ENCODE measurements at regions not wholly inside any gene's neighbourhood (a gene's known extent, or its start where the extent isn't known, plus 50 kb on each side); places are given as distances from the start of the nearest gene placed in this dataset.

DNA sequence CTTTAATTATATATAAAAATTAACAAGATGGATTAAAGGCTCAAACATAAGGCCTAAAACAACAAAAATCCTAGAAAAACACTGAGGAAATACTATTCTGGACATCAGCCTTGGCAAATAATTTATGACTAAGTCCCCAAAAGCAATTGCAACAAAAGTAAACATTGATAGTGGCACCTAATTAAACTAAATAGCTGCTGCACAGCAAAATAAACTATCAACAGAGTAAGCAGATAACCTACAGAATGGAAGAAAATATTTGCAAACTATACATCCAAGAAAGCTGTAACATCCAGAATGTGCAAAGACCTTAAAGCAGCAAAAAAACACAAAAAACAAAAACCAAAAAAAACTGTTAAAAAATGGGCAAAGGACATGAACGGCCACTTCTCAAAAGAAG is 384.0 kb upstream of the SEMA3D start:
- no peak for DNase-seq (ENCODE audit: low spot score)

DNA sequence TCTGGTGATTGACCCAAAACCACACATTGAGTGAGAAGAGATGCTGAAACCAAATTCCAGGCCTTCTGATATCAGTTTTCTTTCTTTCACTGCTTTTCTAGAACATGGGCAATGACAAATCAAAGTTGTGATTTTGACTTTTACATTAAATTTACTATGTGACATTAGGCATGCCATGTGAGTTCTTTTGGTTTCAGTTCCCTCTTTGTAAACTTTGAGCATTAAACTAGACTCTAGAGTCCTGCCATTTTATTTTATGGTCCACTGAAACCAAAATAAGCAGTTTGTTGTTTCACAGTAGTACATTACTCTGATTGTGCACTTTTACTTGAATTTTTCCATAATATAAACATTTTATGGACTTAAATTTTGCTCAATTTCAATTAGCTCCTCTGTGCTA is 381.1 kb upstream of the SEMA3D start:
- DNase-seq (ENCODE audit: low spot score) = no peak

DNA sequence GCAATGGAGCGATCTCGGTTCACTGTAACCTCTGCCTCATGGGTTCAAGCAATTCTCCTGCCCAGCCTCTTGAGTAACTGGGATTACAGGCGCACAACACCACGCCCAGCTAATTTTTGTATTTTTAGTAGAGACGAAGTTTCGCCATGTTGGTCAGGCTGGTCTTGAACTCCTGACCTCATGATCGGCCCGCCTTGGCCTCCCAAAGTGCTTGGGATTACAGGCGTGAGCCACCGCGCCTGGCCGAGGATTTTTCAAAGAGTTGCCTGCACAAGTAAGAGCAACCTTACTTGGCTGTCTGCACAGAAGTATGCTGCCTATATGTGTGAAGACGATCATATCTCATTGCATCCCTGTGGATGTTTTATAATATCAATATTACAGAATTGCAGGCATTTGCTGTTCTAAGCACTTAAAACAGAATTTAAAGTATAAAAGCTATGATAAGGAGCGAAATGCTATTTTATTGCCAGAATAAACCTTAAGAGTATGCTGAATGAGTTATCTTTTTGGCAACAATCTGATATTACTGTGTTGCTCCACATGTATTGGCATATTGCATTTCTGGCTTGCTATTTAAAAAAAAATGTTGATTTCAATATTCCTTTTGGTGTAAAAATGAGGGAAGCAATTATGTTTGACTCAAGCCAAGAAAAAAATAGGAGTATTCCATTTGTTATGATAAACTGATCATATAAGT is 379.4 kb upstream of the SEMA3D start:
- DNase-seq (ENCODE audit: low spot score) = no peak

DNA sequence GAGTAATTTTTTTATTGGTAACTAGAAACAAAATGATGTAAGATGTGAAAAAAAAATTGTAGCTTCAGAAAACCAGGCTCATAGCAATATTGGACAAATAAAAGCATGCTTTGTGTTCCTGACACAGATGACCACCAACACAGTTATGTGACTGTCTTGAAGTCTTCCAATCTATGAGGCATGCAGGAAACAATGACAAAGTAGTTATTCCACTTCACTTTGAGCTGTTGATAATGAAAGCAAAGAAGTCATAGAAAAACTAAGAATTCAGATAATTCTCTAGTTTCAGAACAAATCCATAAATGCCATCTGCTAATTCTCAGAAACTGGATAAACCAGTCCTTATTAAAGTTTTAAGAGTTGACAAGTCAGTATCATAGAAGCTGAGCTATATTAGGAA is 378.4 kb upstream of the SEMA3D start:
- no peak for DNase-seq (ENCODE audit: low spot score)

DNA sequence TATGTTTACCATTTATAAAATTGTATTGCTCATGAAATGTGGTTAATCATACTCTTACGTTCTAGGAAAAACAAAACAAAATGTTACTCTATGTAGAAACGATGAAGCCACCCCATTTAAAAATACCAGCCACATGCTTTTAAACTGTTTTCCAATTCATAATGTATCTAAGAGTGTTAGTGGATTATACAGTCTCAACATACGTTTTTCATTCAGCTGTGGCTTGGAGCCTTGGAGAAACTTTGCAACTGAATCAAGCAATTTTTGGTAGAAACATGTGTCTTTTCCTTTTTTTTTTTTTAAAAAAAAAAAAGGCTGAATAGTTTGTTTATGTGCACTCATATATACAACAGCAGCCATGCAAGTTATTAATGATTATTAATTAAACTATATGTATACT is 378.0 kb upstream of the SEMA3D start:
- DNase-seq (ENCODE audit: low spot score) = no peak

DNA sequence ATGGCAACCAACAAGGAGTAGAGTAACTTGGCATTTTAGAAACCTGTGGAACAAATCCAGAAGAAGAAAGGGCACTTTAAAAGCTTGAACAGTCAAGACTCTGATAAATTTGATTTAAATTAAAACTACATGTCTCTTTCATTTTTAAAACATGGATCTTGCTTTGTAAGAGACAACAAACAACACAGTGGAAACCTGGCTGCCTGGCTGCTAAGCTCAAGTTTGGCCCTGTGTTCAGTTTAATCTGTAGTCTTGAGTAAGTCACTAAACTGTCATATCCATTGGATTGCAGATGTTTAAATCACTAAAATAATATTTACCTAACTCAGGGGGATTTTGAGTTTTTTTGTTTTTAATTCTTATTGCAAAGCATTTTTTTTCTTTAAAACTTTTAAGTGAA is 374.9 kb upstream of the SEMA3D start:
- DNase-seq (ENCODE audit: low spot score) = no peak

DNA sequence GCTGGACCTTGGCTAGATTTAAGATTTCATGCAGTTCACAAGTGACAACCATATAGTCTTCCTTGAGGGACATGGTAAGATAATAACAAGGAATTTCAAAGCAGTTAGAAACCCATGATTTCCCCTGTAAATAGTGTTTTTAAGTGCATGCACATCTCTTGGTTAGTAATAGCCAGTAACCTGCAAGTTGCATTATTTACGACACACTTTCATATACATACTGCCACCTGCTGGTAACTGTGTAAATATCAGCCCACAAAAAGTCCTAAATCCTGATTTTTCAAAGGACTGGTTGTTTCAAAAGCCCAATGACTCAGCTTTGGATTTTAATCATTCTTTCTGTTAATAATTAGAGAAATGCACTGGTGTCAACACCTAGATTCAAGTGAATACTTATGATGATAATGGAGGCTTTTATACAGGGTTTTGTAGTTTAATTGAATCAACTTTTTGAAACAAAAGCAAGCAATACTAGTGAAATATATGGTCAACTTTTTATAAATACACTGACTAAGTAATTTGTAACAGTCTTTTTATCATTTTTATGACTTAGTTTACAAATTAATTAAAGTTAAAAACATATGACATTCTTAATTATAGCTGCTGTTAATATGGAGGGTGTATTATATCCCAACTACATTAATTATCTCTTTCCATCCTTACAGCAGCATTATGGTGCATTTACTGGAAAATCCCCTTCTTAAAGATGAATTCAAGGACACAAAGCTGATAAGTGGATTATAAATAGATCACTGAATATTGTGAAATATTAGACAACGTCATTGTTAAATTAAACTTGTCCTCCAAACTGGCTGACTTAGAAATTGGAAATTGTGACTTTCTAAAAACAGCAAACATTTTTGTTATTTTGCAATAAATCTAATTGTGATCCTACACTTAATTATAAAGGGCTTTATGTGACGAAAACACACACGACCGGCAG is 367.7 kb upstream of the SEMA3D start:
- peak; percentile 76 for DNase-seq (ENCODE audit: low spot score)

DNA sequence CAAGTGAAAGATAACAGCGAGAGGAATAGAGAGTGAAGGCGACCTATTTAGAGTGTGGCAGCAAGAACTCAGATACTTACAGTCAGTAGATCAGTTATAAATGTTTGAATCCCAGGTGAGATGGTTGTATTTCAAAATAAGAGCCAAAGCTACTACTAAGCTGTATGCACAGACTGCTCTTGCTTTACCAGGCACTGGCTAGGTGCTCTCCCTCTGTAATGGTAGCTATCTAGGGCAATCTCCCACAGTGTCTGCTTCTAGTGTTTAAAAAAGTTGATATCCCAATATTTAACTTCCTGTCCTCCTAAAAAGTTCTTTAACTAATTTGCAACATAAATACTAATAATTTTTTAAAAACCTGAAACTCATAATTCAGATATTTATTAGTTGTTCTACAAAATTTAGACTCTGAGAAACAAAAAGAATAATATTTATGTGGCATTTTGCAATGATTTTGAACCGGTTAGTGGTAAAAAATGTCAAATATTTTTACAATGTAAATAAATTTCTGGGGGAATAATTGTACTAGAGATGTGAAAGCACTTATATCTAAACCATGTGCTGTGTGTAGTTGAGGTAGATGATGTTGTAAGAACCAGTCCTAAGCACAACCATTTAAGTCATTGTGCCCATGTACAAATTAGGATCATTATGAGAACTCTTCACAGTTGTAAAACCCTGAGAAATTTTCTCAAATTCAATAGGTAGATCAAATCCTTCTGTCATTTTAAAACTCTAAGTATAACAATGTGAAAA is 349.3 kb upstream of the SEMA3D start:
- DNase-seq (ENCODE audit: low spot score) = no peak

DNA sequence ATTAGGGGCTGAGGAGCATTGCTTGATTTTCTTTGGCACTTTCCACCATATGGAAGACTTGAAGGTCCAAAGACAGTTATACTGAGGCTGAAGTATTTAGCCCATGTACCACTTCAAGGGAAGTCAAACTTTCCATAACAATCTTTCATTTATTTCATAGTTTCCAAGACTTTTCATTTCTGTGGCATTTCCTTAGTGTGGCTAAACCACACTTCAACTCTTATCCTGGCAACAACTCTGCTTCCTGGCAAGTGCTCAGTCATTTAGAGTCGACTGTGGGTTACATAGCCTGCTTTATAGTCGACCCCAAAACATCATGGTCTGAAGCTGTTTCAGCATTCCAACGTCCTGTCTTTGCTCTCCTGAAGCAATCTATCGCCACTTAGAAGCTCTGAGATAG is 343.0 kb upstream of the SEMA3D start:
- no peak for DNase-seq (ENCODE audit: low spot score)

DNA sequence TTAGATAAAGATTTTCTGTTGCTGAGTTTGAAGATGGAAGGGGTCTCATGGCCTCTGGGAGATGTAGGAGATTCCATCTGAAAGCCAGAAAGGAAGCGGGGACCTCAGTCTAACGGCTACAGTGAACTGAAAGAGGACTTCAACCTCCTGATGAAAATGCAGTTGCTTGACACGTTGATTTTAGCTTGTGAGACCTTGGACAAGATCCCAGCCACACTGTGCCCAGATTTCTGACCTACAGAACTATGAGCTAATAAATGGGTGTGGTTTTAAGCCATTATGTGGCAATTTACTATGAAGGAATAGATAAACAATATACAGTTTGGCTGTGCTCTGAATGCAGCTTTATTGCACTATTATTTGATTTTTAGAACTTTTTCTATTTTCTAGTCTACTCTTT is 342.3 kb upstream of the SEMA3D start:
- no peak for DNase-seq (ENCODE audit: low spot score)

DNA sequence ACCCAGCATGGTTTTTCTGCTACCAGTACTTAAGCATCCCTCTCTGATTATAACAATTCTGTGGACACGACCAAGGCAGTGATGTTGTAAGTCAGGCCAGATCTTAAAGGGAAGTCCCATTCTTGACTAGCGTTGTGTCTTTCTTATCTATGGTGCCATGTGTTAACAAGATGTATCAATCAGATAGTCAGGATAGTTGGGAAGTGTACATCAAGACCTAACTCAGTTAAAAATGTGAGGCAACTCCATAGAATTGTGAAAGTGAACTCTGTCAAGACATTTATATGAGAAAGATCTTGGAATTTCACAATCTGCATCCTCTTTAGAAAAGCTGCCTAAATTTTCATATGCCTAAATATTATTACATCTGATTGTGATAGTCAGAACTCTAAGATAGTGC is 341.7 kb upstream of the SEMA3D start:
- no peak for DNase-seq (ENCODE audit: low spot score)

DNA sequence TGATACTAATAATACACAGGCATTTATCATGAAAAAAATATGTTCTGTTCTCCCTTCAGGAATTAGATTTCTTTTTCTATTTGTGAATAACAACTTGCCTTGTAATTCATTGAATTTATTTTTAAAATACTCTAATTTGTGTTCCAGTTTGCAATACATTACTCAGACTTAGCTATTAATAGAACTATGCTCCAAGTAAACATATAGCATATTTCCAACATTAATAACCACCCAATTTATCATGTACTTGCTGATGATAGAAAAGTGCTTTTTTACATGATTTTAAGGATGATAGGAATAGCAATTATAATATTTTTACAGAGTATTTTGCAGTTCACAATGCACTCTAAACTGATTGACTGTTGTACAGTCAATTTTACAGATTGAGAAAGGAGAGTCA is 338.8 kb upstream of the SEMA3D start:
- DNase-seq (ENCODE audit: low spot score) = no peak

DNA sequence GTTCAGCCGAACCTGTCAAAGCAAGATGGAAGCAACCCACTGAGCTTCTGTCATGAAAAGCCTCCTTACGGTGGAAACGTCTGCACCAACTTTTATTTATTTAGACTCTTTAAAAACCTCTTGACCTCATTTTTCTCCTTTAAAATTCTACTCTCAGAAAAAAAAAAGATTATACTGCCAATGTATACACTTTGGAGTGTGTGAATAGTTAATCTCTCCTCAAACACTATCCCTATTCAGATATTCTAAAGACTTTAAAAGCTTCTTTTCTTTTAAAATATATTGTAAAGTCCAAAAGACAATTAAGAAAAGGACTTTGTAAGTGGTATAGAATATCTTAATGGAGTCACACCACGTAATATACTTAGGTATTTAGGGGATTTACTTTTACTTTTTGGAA is 335.2 kb upstream of the SEMA3D start:
- no peak for DNase-seq (ENCODE audit: low spot score)

DNA sequence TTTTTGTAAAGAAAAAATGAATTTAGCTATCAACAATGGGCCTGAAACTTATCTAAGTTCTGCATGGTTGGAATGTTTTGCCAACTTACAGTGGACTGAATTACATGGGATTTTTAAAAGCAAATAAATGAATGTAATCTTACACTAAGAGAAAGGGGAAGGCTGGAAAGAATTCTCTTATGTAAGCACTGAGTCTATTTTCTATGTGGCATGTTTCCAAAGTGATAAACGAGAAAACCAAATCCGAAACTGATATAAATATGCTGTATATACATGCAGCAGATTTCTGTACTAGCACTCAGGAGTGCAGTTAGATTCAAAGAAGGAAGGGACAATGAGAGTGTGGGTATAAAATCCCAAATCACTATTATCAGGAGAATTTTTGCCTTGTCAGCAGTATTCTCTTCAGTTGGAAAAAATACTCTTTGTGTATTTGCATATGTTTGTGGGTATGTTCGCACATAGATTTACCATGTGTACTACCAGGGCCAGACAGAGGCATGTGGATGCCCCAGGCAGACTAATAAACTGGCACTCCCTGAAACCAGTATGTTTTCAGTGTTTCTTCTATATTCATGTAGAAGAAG is 334.3 kb upstream of the SEMA3D start:
- DNase-seq (ENCODE audit: low spot score) = no peak

DNA sequence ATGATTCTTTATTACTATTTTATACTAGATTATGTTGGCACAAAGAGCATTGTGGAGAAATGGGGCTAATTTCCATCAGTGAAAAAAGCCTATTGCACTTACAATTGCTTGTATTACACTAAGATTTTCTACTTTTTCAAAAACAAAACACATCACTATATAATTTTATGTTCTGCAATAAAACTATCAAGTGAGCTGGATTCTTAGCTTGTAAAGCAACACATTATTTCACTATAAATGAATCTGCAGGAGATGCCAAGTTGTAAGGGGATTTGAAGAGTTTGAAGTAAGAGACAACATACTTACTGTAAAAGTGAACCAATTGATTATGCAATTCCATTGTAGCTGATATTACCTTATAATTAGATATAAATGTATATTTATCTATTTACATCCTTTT is 333.3 kb upstream of the SEMA3D start:
- DNase-seq (ENCODE audit: low spot score) = no peak

DNA sequence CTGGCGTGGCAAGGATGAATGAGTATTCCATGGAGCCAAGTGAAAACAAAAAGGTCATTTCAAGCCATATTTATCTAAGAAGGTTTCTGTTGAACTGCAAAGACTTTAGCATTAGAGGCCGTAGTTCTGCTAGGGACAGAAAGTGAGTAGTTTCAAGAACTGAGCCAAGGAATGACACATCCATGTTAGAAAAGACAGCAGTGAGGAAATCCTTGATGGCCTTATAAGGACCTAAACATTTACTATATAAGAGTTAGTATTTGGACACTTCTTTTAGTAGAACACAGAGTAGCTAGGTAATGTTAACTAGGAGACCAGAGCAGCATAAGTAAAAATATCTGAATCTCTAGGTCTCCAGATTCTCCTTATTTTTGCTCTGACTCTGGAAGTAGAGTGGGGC is 329.8 kb upstream of the SEMA3D start:
- DNase-seq (ENCODE audit: low spot score) = no peak

DNA sequence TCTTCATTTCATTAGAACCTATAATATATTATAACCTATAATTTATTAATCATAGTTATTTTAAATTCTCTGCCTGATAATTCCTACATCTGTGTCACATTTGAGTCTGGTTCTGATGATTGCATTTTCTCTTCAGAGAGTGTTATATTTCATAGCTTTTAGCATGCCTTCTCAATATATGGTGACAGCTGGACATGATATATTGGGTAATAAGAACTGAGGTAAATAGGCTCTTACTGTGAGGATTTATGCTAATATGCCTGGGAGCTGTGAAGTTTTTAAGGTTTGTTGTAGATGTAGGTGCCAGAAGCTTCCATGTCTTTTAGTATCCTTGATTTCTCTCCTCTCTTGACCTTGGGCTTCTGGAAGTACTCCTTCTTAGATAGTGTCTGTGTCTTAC is 325.9 kb upstream of the SEMA3D start:
- no peak for DNase-seq (ENCODE audit: low spot score)

DNA sequence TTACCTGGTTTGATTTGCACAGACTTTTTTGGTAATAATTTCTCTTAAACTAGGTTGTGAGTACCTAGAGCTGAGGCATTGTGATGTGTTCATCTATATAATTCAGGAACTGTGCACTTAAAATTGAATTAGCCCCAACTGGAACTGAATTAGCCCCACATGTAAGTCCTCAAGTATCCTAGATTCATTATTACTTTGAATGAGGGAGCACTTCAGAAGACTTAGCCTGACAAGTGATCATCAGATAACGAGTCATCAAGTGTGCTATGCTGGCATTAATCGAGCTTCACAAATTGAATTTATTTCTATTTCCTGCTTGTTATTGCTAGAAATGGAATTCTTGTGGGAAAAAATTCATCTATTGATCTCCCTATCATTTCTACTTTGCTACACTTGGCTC is 323.4 kb upstream of the SEMA3D start:
- no peak for DNase-seq (ENCODE audit: low spot score)

DNA sequence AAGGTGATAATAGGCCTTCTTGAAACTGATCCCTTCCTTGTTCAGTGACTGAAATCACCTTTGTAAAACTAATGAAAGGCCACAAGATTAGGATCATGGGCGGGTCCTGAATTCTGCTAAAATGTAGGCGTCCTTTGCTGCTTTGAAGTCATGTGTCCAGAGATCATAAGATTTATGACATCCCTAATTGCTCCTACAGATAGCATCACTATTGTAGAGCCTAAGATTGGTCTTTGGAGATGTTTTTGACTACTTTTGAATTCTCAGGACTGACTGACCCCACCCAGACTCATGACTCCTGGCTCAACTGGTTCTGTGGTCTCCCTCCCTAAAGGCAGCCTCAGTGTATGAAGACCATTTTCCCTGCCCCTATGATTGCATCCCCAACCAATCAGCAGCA is 322.6 kb upstream of the SEMA3D start:
- DNase-seq (ENCODE audit: low spot score) = no peak

DNA sequence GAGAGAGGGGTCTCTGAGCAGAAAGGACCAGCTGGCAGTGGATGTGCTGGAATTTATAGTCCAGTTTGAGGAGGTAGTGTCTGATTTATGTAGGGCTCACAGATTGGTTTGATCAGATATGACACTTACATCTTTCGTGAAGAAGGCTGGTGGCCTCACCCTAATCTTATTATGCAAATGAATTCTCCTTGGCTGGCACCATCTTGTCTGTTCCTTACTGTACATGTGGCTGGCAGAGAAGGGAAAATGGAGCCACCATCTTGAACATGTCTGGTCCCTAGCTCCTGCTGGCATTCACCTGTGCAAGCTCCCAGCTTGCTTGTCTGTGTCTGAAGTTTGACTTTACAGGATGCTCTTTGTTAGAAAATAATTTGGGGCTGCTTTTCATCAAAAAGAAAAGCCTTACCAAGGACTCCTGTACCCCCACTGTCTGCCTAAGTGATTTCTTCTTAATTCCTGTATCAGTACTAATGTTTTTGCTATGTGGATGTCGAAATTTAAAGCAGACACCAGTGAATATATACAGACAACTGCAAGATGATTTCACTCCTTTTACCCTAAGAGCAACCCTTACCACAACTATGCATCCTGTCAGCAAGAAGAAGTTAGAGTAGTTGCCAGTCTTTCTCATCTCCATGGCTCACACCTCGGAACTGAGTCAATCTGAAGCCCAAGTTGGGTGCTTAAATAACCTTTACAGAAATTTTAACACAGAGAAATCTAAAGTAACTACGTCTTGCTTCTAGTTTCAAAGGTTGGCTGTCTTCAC is 322.0 kb upstream of the SEMA3D start:
- no peak for DNase-seq (ENCODE audit: low spot score)

DNA sequence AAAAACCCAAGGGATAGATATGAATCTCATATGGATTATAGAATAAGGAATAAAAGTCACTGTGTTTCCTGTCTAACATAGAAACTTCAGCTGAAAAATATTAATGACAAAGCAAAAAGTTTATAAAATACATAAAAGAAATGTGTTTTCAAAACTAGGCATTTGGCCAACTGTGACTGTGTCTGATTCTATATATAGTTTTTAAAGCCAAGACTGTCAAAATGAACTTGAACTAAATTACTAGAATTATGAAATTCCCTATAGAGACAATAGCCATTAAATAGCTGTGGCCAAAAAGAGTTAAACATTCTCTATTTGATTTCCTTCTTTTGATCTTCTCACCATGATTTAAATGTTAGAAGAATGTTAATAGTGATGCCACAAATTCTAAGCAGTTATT is 311.2 kb upstream of the SEMA3D start:
- DNase-seq (ENCODE audit: low spot score) = no peak

DNA sequence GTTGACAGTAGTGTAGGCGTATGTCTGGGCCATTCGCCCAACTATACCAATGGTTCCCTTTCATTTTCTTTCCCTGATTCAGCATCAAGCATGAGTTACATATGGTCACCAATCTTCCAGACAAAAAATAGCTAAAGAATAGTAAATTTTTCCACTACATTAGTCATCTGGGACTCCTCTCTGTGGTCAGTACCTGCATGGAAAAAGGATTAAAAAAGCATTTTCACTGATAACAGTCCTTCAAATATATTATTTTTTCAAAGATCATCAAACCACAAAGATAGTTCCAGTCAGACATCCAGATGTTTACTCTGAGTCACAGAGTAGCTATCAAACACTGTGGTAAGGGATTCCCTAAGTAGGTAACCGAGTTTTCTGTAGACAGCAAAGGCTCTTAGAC is 302.6 kb upstream of the SEMA3D start:
- no peak for DNase-seq (ENCODE audit: low spot score)

All from Ammon's horn (tissue), 1 donor.